HL-60 (cell line): ENCODE measurements at regions not wholly inside any gene's neighbourhood (a gene's known extent, or its start where the extent isn't known, plus 50 kb on each side); places are given as distances from the start of the nearest gene placed in this dataset.

Experiments used
- DNase-seq, 2 experiments: peaks; one replicate each; pipeline ENCODE4 v3.0.0-alpha.2; 2010 to 2020; ENCODE audit warnings: low read depth in 1 of 2, low spot score in 1 of 2
- H3K27ac ChIP-seq: fragments of 250-450 bp; sonication (Bioruptor Pico); replicated peaks from 2 replicates; pipeline ENCODE4 v1.5.1; 2020; ENCODE audit warnings: mild to moderate bottlenecking, moderate library complexity
- H3K27me3 ChIP-seq: fragments of 250-450 bp; sonication (Bioruptor Pico); 2 replicates; pipeline ENCODE4 v1.5.1; 2021; ENCODE audit warnings: mild to moderate bottlenecking, moderate library complexity; ENCODE audit not compliant: insufficient read depth, poor library complexity, severe bottlenecking
- H3K4me3 ChIP-seq: replicated peaks from 2 replicates; pipeline ENCODE4 v1.5.1; 2011; ENCODE audit warnings: mild to moderate bottlenecking, control low read depth, low read length; ENCODE audit not compliant: insufficient read depth
- GABPA ChIP-seq: IDR thresholded peaks from 2 replicates; pipeline ENCODE4 v1.6.1; 2012; ENCODE audit warnings: low read depth
- POLR2AphosphoS5 ChIP-seq: IDR thresholded peaks from 2 replicates; pipeline ENCODE4 v1.6.1; 2012; ENCODE audit warnings: low read depth
- SPI1 ChIP-seq: IDR thresholded peaks from 2 replicates; pipeline ENCODE4 v1.6.1; 2012; ENCODE audit warnings: low read depth, mild to moderate bottlenecking, borderline replicate concordance
- TF ChIP-seq, protein P1 (sequence below): IDR thresholded peaks from 2 replicates; pipeline ENCODE4 v1.6.1; 2012; ENCODE audit warnings: low read depth; ENCODE audit not compliant: insufficient replicate concordance
- TF ChIP-seq, protein P2 (sequence below): IDR thresholded peaks from one replicate; pipeline ENCODE4 v1.5.1; 2011; ENCODE audit warnings: low read length, control low read depth, inconsistent platforms; ENCODE audit not compliant: insufficient read depth

DNA sequence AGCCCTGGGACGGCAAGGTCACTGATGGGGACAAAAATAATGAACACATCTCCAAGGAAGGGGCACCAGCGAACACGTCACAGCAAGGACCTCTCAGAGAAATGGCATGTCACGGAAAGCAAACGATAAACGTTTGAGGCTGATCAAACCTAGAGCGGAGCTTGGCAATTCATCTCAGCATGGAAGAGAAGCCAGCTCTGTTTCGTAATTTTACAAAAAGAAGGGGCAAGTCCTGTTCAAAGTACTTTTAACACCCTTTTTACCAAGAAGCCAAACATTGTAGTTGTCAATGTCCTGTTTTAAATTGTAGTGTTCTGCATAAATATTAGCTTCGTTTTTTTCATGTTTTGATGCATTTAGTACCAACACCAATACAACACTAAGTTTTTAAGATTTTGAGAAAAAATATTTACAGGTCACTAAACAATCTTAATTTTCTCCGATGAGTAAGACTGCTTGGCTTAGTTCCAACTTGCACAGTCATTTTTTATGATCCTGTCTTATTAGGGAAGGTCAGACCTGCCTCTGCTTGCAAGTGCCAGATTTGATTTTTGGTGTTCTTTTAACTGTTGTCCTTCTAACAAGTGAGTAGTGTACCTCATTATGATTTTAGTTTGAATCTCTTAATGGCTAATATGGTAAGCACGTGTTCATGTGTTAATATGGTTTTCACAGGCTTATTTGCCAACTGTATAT lies 818.5 kb upstream of the SALL3 start:
- DNase-seq, result no peak
- Histone ChIP-seq H3K27me3 (no peaks in the 10 kb centered on the region), H3K27ac (no peak overlapping the region), H3K4me3 (no peak overlapping the region)
- TF ChIP-seq POLR2AphosphoS5, result no peak
- TF ChIP-seq, protein P1, sequence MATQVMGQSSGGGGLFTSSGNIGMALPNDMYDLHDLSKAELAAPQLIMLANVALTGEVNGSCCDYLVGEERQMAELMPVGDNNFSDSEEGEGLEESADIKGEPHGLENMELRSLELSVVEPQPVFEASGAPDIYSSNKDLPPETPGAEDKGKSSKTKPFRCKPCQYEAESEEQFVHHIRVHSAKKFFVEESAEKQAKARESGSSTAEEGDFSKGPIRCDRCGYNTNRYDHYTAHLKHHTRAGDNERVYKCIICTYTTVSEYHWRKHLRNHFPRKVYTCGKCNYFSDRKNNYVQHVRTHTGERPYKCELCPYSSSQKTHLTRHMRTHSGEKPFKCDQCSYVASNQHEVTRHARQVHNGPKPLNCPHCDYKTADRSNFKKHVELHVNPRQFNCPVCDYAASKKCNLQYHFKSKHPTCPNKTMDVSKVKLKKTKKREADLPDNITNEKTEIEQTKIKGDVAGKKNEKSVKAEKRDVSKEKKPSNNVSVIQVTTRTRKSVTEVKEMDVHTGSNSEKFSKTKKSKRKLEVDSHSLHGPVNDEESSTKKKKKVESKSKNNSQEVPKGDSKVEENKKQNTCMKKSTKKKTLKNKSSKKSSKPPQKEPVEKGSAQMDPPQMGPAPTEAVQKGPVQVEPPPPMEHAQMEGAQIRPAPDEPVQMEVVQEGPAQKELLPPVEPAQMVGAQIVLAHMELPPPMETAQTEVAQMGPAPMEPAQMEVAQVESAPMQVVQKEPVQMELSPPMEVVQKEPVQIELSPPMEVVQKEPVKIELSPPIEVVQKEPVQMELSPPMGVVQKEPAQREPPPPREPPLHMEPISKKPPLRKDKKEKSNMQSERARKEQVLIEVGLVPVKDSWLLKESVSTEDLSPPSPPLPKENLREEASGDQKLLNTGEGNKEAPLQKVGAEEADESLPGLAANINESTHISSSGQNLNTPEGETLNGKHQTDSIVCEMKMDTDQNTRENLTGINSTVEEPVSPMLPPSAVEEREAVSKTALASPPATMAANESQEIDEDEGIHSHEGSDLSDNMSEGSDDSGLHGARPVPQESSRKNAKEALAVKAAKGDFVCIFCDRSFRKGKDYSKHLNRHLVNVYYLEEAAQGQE, result no peak
- no peak for TF ChIP-seq GABPA
- TF ChIP-seq SPI1, result no peak
- TF ChIP-seq, protein P2, sequence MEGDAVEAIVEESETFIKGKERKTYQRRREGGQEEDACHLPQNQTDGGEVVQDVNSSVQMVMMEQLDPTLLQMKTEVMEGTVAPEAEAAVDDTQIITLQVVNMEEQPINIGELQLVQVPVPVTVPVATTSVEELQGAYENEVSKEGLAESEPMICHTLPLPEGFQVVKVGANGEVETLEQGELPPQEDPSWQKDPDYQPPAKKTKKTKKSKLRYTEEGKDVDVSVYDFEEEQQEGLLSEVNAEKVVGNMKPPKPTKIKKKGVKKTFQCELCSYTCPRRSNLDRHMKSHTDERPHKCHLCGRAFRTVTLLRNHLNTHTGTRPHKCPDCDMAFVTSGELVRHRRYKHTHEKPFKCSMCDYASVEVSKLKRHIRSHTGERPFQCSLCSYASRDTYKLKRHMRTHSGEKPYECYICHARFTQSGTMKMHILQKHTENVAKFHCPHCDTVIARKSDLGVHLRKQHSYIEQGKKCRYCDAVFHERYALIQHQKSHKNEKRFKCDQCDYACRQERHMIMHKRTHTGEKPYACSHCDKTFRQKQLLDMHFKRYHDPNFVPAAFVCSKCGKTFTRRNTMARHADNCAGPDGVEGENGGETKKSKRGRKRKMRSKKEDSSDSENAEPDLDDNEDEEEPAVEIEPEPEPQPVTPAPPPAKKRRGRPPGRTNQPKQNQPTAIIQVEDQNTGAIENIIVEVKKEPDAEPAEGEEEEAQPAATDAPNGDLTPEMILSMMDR, result no peak

GRCh38 chr18:78165525-78165924 lies 814.1 kb upstream of the SALL3 start:
- TF ChIP-seq, protein P1, result no peak
- TF ChIP-seq POLR2AphosphoS5 (no peak), SPI1 (no peak), GABPA (no peak)
- TF ChIP-seq, protein P2, result no peak
- no peaks in the 10 kb centered on the region for H3K27me3 ChIP-seq
- no peak overlapping the region for H3K27ac ChIP-seq
- H3K4me3 ChIP-seq, result no peak overlapping the region
- no peak for DNase-seq

DNA sequence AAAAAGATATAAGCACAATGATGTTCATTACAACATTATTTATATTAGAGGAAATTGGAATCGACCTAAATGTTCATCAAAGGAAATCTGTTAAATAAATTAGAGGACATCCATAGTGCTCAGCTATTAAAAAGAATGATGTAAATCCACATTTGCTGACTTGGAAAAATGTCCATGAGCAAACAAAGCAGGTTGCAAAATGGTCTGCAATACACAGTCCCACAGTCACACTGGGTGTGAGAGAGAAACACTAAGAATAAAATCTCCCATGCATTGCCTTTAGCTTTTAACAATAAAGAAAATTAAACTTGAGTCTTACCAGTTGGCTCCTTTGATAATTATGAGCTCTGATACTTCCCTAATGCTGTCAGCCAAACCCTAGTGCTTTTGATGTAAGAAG lies 811.1 kb upstream of the SALL3 start:
- TF ChIP-seq GABPA, result no peak
- TF ChIP-seq, protein P1, result no peak
- TF ChIP-seq POLR2AphosphoS5, result no peak
- TF ChIP-seq SPI1, result no peak
- TF ChIP-seq, protein P2, result no peak
- Histone ChIP-seq H3K27ac (no peak overlapping the region), H3K4me3 (no peak overlapping the region), H3K27me3 (no peaks in the 10 kb centered on the region)
- DNase-seq, result no peak
